SK-N-SH (cell line): ENCODE measurements at regions not wholly inside any gene's neighbourhood (a gene's known extent, or its start where the extent isn't known, plus 50 kb on each side); places are given as distances from the start of the nearest gene placed in this dataset.

ENCODE experiments used
- CTCF ChIA-PET: fragments of 300-600, 350-600 bp; formaldehyde crosslinking; extraction: SDS; loops from one replicate; lab custom pipeline; 2021; lab: Yijun Ruan, JAX
- POLR2A ChIA-PET: fragments of 350-600 bp; sonication (Branson Sonifier 250); formaldehyde crosslinking; extraction: SDS; loops from one replicate; lab custom pipeline; 2020; ENCODE audit warnings: antibody characterized with exemption, inconsistent platforms; lab: Yijun Ruan, JAX
- DNase-seq: peaks from one replicate; pipeline ENCODE4 v3.0.0; 2012
- H2AFZ ChIP-seq: fragments of 200-600 bp; sonication (generic); 2 replicates; pipeline ENCODE4 v1.8.1; 2016; ENCODE audit warnings: antibody characterized with exemption, mild to moderate bottlenecking, low read depth
- H3F3A ChIP-seq: fragments of 200-600 bp; sonication (generic); replicated peaks from 2 replicates; pipeline ENCODE3; 2016; ENCODE audit warnings: antibody characterized with exemption, mild to moderate bottlenecking; ENCODE audit not compliant: insufficient read depth
- H3K27ac ChIP-seq, 2 experiments: fragments of 200-500 bp in 1 of 2; fragments of 200-600 bp in 1 of 2; sonication (Bioruptor generic) in 1 of 2; sonication (generic), shearing (Covaris generic) in 1 of 2; 2 replicates each; pipeline versions ENCODE4 v1.5.1 to v1.6.1; 2014 to 2016; ENCODE audit warnings: low read depth in 2 of 2, inconsistent platforms in 1 of 2, low read length in 1 of 2, mild to moderate bottlenecking in 1 of 2, mixed read lengths in 1 of 2
- H3K27me3 ChIP-seq: fragments of 200-600 bp; sonication (generic), shearing (Covaris generic); 2 replicates; pipeline ENCODE4 v1.6.1; 2016; ENCODE audit warnings: mixed run types; ENCODE audit not compliant: insufficient read depth
- H3K36me3 ChIP-seq, 2 experiments: fragments of 200-500 bp in 1 of 2; fragments of 200-600 bp in 1 of 2; sonication (Bioruptor generic) in 1 of 2; sonication (generic) in 1 of 2; replicated peaks in 1 of 2; 2 replicates each; pipeline versions ENCODE3 to v1.5.1; 2014 to 2016; ENCODE audit warnings: low read length in 1 of 2, mild to moderate bottlenecking in 1 of 2; ENCODE audit not compliant: insufficient read depth in 2 of 2, control insufficient read depth in 1 of 2
- H3K4me1 ChIP-seq, 2 experiments: fragments of 200-500 bp in 1 of 2; fragments of 200-600 bp in 1 of 2; sonication (Bioruptor generic) in 1 of 2; sonication (generic), shearing (Covaris generic) in 1 of 2; 2 replicates each; pipeline versions ENCODE4 v1.5.1 to v1.6.1; 2014 to 2016; ENCODE audit warnings: low read depth in 1 of 2, low read length in 1 of 2, mixed run types in 1 of 2; ENCODE audit not compliant: insufficient read depth in 2 of 2, control insufficient read depth in 1 of 2
- H3K4me2 ChIP-seq: fragments of 200-600 bp; sonication (generic), shearing (Covaris generic); 2 replicates; pipeline ENCODE4 v1.6.1; 2017; ENCODE audit warnings: mixed run types
- H3K4me3 ChIP-seq, 2 experiments: fragments of 200-500 bp in 1 of 2; fragments of 200-600 bp in 1 of 2; sonication (Bioruptor generic) in 1 of 2; sonication (generic), shearing (Covaris generic) in 1 of 2; 2 replicates each; pipeline versions ENCODE4 v1.5.1 to v1.8.1; 2014 to 2016; ENCODE audit warnings: low read depth in 2 of 2, inconsistent platforms in 1 of 2, low read length in 1 of 2, mild to moderate bottlenecking in 1 of 2, mixed read lengths in 1 of 2, moderate library complexity in 1 of 2
- H3K79me2 ChIP-seq: fragments of 200-600 bp; sonication (generic); 2 replicates; pipeline ENCODE4 v1.8.1; 2017; ENCODE audit warnings: mild to moderate bottlenecking; ENCODE audit not compliant: insufficient read depth
- H3K9ac ChIP-seq: fragments of 200-600 bp; sonication (generic); 2 replicates; pipeline ENCODE4 v1.6.1; 2017; ENCODE audit warnings: mixed run types
- H3K9me2 ChIP-seq: fragments of 200-600 bp; sonication (generic); 2 replicates; pipeline ENCODE4 v1.6.1; 2017; ENCODE audit warnings: mixed run types
- H3K9me3 ChIP-seq: fragments of 200-600 bp; sonication (generic); 2 replicates; pipeline ENCODE4 v1.6.1; 2017; ENCODE audit warnings: mixed run types, mild to moderate bottlenecking, moderate library complexity
- H4K20me1 ChIP-seq: fragments of 200-600 bp; sonication (generic); 2 replicates; pipeline ENCODE4 v1.6.1; 2017; ENCODE audit warnings: mild to moderate bottlenecking, mixed run types; ENCODE audit not compliant: insufficient read depth
- CHD2 ChIP-seq: fragments of 150-350 bp; IDR thresholded peaks from 2 replicates; pipeline ENCODE4 v1.6.1; 2018; ENCODE audit warnings: low read length; ENCODE audit not compliant: partially characterized antibody
- EP300 ChIP-seq, 2 experiments: IDR thresholded peaks; 2 replicates each; pipeline versions ENCODE4 v1.4.0 to v1.6.1; 2012; ENCODE audit warnings: borderline replicate concordance in 1 of 2, low read depth in 1 of 2, low read length in 1 of 2
- EZH2phosphoT487 ChIP-seq: fragments of 200-600 bp; sonication (generic); IDR thresholded peaks from 2 replicates; pipeline ENCODE4 v1.6.1; 2017; ENCODE audit warnings: low read depth, mixed run types, mild to moderate bottlenecking, antibody characterized with exemption, moderate library complexity, borderline replicate concordance
- FOSL2 ChIP-seq: IDR thresholded peaks from 2 replicates; pipeline ENCODE4 v1.4.0; 2012; ENCODE audit warnings: low read depth, mild to moderate bottlenecking, moderate library complexity, borderline replicate concordance
- FOXJ3 ChIP-seq: sonication (generic); formaldehyde crosslinking; IDR thresholded peaks from 2 replicates; pipeline ENCODE4 v1.5.1; 2020; ENCODE audit warnings: mild to moderate bottlenecking, missing genetic modification reagents
- FOXM1 ChIP-seq: IDR thresholded peaks from 2 replicates; pipeline ENCODE4 v1.4.0; 2012; ENCODE audit warnings: low read depth, mild to moderate bottlenecking
- GATA2 ChIP-seq: sonication (generic); formaldehyde crosslinking; IDR thresholded peaks from 2 replicates; pipeline ENCODE4 v1.5.0; 2020; ENCODE audit warnings: mild to moderate bottlenecking, missing genetic modification reagents
- JUND ChIP-seq: IDR thresholded peaks from 2 replicates; pipeline ENCODE4 v1.4.0; 2012
- NRF1 ChIP-seq: IDR thresholded peaks from 2 replicates; pipeline ENCODE4 v1.6.1; 2012; ENCODE audit warnings: low read depth, mild to moderate bottlenecking, low read length
- POLR2AphosphoS5 ChIP-seq: IDR thresholded peaks from 2 replicates; pipeline ENCODE4 v1.6.1; 2012; ENCODE audit warnings: low read depth, low read length
- RAD21 ChIP-seq: IDR thresholded peaks from 2 replicates; pipeline ENCODE4 v1.6.1; 2012; ENCODE audit warnings: mild to moderate bottlenecking, low read length
- RCOR1 ChIP-seq: fragments of 150-350 bp; IDR thresholded peaks from 2 replicates; pipeline ENCODE4 v1.6.1; 2017; ENCODE audit warnings: antibody characterized with exemption, low read length
- SMC3 ChIP-seq: IDR thresholded peaks from 2 replicates; pipeline ENCODE4 v1.6.1; 2012; ENCODE audit warnings: low read depth, low read length, improper control_type of control experiment
- TCF12 ChIP-seq: IDR thresholded peaks from 2 replicates; pipeline ENCODE4 v1.4.0; 2012
- TEAD4 ChIP-seq: IDR thresholded peaks from 2 replicates; pipeline ENCODE4 v1.4.0; 2012; ENCODE audit warnings: mild to moderate bottlenecking, borderline replicate concordance; ENCODE audit not compliant: insufficient read depth
- YY1 ChIP-seq: IDR thresholded peaks from 2 replicates; pipeline ENCODE4 v1.4.0; 2012; ENCODE audit warnings: low read depth, mild to moderate bottlenecking
- ZBTB33 ChIP-seq: IDR thresholded peaks from 2 replicates; pipeline ENCODE4 v1.4.0; 2012; ENCODE audit warnings: low read depth, borderline replicate concordance
- WGBS: methylation state at CpG from one replicate; pipeline ENCODE4 v1.1.6; 2017; ENCODE audit warnings: low lambda C conversion rate; 5-methylcytosine and 5-hydroxymethylcytosine counted together
- TF ChIP-seq, protein P1 (sequence below): fragments of 200-600 bp; sonication (generic); IDR thresholded peaks from 2 replicates; pipeline ENCODE4 v1.6.1; 2017; ENCODE audit warnings: antibody characterized with exemption, mild to moderate bottlenecking, moderate library complexity
- TF ChIP-seq, protein P2 (sequence below): IDR thresholded peaks from 2 replicates; pipeline ENCODE4 v1.6.1; 2012; ENCODE audit warnings: mild to moderate bottlenecking, low read depth, low read length, moderate library complexity
- TF ChIP-seq, protein P3 (sequence below): IDR thresholded peaks from 2 replicates; pipeline ENCODE4 v1.4.0; 2012; ENCODE audit warnings: low read depth, borderline replicate concordance

DNA sequence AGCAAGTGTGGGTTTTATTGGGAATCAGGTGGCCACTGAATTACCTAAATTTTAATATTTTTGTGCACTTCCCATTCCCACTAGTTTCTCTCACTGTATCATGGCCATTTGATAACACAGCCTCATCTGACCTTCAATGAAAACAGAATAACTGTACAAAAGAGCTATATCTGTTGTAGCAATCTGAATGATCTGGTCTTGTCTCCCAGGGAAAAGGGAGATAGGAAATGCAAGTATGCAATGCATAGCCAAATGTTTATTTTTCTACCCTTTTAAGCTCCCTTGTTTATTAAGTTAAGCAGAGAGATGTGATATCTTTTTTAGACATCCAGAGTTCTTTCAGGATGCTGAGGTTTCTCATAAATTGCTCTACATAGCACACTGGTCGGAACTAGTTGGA is 288.3 kb upstream of the CLINT1 start:
- H3K27ac ChIP-seq, result no peak overlapping the region
- no peaks in the 10 kb centered on the region for H4K20me1 ChIP-seq
- no peak overlapping the region for H3K4me2 ChIP-seq
- no peak overlapping the region for H2AFZ ChIP-seq
- CTCF ChIA-PET, result interaction anchor here (1.4 kb wide), 1 partner anchor 16 kb away, joined by 3 read pairs; no protein-coding TSS in a partner anchor
- no peaks in the 10 kb centered on the region for H3K9me2 ChIP-seq
- WGBS, result 57% methylated on average over 1 of the region's 1 CpG
- H3K36me3 ChIP-seq, result no peaks in the 10 kb centered on the region
- peak; percentile 31 for DNase-seq
- no peaks in the 10 kb centered on the region for H3K27me3 ChIP-seq
- H3F3A ChIP-seq, result no peaks in the 10 kb centered on the region
- H3K4me3 ChIP-seq, result no peak overlapping the region
- H3K9me3 ChIP-seq, result no peaks in the 10 kb centered on the region
- no peak overlapping the region for H3K9ac ChIP-seq
- POLR2A ChIA-PET, result no interaction called here
- H3K4me1 ChIP-seq, result peaks cover 0 to 6% of the 10 kb centered on the region in 2 experiments; a peak in 2 of 4 replicates
- TF ChIP-seq RAD21 (peak; percentile 10; the same call in 1 of the 2 replicates), FOXJ3 (CRISPR knock-in tag) (no peak), TCF12 (peak; percentile 36), POLR2AphosphoS5 (no peak), RCOR1 (peak; percentile 85), EP300 (IDR thresholded peaks at IDR 0.05; ENCODE audit: borderline replicate concordance in 1 of 2, low read depth in 1 of 2, low read length in 1 of 2) (peak in 1 of 2 experiments; percentile 45; a peak in 2 of 4 replicates), FOXM1 (no peak), NRF1 (no peak), CHD2 (no peak), JUND (no peak), ZBTB33 (no peak), SMC3 (no peak), FOSL2 (no peak), GATA2 (peak; percentile 91), YY1 (no peak), EZH2phosphoT487 (no peak), TEAD4 (no peak)
- TF ChIP-seq, protein P1, sequence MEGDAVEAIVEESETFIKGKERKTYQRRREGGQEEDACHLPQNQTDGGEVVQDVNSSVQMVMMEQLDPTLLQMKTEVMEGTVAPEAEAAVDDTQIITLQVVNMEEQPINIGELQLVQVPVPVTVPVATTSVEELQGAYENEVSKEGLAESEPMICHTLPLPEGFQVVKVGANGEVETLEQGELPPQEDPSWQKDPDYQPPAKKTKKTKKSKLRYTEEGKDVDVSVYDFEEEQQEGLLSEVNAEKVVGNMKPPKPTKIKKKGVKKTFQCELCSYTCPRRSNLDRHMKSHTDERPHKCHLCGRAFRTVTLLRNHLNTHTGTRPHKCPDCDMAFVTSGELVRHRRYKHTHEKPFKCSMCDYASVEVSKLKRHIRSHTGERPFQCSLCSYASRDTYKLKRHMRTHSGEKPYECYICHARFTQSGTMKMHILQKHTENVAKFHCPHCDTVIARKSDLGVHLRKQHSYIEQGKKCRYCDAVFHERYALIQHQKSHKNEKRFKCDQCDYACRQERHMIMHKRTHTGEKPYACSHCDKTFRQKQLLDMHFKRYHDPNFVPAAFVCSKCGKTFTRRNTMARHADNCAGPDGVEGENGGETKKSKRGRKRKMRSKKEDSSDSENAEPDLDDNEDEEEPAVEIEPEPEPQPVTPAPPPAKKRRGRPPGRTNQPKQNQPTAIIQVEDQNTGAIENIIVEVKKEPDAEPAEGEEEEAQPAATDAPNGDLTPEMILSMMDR, result no peak
- TF ChIP-seq, protein P2, sequence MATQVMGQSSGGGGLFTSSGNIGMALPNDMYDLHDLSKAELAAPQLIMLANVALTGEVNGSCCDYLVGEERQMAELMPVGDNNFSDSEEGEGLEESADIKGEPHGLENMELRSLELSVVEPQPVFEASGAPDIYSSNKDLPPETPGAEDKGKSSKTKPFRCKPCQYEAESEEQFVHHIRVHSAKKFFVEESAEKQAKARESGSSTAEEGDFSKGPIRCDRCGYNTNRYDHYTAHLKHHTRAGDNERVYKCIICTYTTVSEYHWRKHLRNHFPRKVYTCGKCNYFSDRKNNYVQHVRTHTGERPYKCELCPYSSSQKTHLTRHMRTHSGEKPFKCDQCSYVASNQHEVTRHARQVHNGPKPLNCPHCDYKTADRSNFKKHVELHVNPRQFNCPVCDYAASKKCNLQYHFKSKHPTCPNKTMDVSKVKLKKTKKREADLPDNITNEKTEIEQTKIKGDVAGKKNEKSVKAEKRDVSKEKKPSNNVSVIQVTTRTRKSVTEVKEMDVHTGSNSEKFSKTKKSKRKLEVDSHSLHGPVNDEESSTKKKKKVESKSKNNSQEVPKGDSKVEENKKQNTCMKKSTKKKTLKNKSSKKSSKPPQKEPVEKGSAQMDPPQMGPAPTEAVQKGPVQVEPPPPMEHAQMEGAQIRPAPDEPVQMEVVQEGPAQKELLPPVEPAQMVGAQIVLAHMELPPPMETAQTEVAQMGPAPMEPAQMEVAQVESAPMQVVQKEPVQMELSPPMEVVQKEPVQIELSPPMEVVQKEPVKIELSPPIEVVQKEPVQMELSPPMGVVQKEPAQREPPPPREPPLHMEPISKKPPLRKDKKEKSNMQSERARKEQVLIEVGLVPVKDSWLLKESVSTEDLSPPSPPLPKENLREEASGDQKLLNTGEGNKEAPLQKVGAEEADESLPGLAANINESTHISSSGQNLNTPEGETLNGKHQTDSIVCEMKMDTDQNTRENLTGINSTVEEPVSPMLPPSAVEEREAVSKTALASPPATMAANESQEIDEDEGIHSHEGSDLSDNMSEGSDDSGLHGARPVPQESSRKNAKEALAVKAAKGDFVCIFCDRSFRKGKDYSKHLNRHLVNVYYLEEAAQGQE, result no peak
- TF ChIP-seq, protein P3, sequence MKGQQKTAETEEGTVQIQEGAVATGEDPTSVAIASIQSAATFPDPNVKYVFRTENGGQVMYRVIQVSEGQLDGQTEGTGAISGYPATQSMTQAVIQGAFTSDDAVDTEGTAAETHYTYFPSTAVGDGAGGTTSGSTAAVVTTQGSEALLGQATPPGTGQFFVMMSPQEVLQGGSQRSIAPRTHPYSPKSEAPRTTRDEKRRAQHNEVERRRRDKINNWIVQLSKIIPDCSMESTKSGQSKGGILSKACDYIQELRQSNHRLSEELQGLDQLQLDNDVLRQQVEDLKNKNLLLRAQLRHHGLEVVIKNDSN, result no peak
- H3K79me2 ChIP-seq, result no peaks in the 10 kb centered on the region
